Psoas muscle (tissue), 7 donors: ENCODE measurements at regions not wholly inside any gene's neighbourhood (a gene's known extent, or its start where the extent isn't known, plus 50 kb on each side); places are given as distances from the start of the nearest gene placed in this dataset.

Experiments used
- ATAC-seq, 4 donors: fragments of 200-7000 bp; cut with Tn5 transposase; one replicate each; pipeline ENCODE4 v1.9.1; 2020; ENCODE audit warnings: moderate library complexity in 3 of 4, mild to moderate bottlenecking in 2 of 4
- DNase-seq, 2 donors: peaks; one replicate each; pipeline ENCODE4 v3.0.0-alpha.2; 2020
- H3K27ac ChIP-seq: fragments of 200-600 bp; one replicate; pipeline ENCODE4 v1.8.0; 2022
- H3K27me3 ChIP-seq, 3 donors: fragments of 200-600 bp in 1 of 3; one replicate each; pipeline versions ENCODE4 v1.6.1 to v1.8.0; 2013 to 2022; ENCODE audit warnings: low read length in 2 of 3, mild to moderate bottlenecking in 2 of 3, moderate library complexity in 1 of 3; ENCODE audit not compliant: insufficient read depth in 3 of 3
- H3K36me3 ChIP-seq, 2 donors: fragments of 200-600 bp in 1 of 2; one replicate each; pipeline versions ENCODE4 v1.6.1 to v1.8.0; 2013 to 2022; ENCODE audit warnings: low read depth in 1 of 2, mild to moderate bottlenecking in 1 of 2, moderate library complexity in 1 of 2; ENCODE audit not compliant: insufficient read depth in 1 of 2
- H3K4me1 ChIP-seq: fragments of 200-600 bp; one replicate; pipeline ENCODE4 v1.8.0; 2022
- H3K4me3 ChIP-seq: fragments of 200-600 bp; one replicate; pipeline ENCODE4 v1.8.0; 2022; ENCODE audit warnings: mild to moderate bottlenecking
- H3K9me3 ChIP-seq: fragments of 200-600 bp; one replicate; pipeline ENCODE4 v1.8.0; 2022
- WGBS, 3 donors: extraction: QIAGEN DNeasy Blood & Tissue Kit; methylation state at CpG; one replicate each; pipeline versions ENCODE4 v1.1.6 to v1.1.7; 2013; 5-methylcytosine and 5-hydroxymethylcytosine counted together
- intact Hi-C, 2 donors: fragments of 100-400 bp; cut with DNase I; formaldehyde crosslinking; loops; one replicate each; pipeline versions ENCODE4 v1.11.0 to v1.14.2; 2022
- TF ChIP-seq, protein P1 (sequence below): fragments of 200-600 bp; IDR thresholded peaks from one replicate; pipeline ENCODE4 v1.8.0; 2022; ENCODE audit warnings: antibody characterized with exemption
- donor health status: healthy with polysubstance abuse.
- donor health status: DM: no; HTN: no; CAD: no; lungs with moderate emphysema.
- donor health status: Bipolar disorder and iron deficiency.
- donor health status: healthy.
- donor health status: DM: yes; HTN: yes; CAD: no.
- donor health status: DM: no; HTN: no; CAD: no.
- donor health status: DM: yes; HTN: yes; CAD: no.

DNA sequence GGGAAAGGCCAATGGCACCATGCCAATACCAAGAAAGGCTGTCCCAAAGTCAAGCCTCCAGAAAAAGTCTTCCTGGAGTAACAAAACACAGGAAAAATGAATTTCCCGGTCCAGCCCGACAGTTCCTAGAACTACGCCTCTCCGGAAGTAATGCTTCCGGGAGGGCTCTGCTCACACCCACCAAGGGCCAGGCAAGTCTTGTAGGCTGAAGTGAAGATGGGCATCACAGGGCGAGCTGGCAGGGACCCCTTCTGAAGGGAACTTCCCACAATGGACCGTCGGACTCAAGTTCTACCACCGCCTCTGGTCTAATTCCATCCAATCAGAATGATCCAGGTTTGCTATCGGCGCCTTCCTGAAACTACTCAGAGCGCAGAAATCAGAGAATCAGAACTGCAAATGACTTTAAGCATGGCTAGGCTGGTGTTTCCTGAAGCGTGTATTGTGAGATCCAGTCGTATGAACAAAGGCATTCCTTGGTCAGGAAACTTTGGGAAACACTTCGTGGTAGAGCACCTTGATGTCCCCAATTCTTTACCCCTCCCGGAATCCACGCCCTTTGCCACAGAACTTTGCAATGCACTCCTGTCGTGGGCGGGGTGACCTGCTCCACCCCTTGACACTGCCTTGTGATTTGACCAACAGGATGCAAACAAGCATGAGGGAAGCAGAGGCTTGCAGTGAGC, 127.8 kb downstream of the BCOR start:
- TF ChIP-seq, protein P1, sequence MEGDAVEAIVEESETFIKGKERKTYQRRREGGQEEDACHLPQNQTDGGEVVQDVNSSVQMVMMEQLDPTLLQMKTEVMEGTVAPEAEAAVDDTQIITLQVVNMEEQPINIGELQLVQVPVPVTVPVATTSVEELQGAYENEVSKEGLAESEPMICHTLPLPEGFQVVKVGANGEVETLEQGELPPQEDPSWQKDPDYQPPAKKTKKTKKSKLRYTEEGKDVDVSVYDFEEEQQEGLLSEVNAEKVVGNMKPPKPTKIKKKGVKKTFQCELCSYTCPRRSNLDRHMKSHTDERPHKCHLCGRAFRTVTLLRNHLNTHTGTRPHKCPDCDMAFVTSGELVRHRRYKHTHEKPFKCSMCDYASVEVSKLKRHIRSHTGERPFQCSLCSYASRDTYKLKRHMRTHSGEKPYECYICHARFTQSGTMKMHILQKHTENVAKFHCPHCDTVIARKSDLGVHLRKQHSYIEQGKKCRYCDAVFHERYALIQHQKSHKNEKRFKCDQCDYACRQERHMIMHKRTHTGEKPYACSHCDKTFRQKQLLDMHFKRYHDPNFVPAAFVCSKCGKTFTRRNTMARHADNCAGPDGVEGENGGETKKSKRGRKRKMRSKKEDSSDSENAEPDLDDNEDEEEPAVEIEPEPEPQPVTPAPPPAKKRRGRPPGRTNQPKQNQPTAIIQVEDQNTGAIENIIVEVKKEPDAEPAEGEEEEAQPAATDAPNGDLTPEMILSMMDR: no peak
- intact Hi-C loops: no loop called here
- WGBS, 3 donors: 71 to 74% (median 72%) methylated on average over 19 of the region's 19 CpGs
- Histone ChIP-seq H3K9me3 (no peaks in the 10 kb centered on the region), H3K27me3 (no peaks in the 10 kb centered on the region), H3K36me3 (no peaks in the 10 kb centered on the region), H3K4me3 (no peak overlapping the region), H3K4me1 (no peaks in the 10 kb centered on the region), H3K27ac (no peak overlapping the region)
- ATAC-seq (no peak), DNase-seq (no peak)

DNA sequence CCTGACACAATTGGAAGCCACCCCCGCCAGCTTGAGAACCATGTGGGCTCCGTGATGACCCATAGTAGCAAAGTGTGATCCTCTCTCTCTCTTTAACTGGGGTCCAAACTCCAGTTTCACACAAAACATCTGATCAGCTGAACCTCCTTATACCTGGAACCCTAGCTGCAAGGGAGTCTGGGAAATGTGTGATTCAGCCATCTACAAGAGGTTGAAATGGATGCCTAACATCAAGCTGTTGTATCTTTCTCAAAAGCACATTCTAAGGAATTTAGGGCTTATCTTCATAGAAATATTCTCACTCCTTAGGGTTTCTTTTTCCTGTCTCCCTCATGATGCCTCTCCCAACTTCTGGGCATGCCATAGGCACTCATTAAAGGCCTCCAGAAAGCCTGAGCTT, 126.0 kb downstream of the BCOR start:
- H3K27me3 ChIP-seq: no peaks in the 10 kb centered on the region
- ATAC-seq (no peak), DNase-seq (no peak)
- WGBS, 3 donors: 89 to 100% (median 97%) methylated on average over 2 of the region's 2 CpGs
- no peak overlapping the region for H3K4me3 ChIP-seq
- H3K9me3 ChIP-seq: no peaks in the 10 kb centered on the region
- intact Hi-C loops: no loop called here
- TF ChIP-seq, protein P1: no peak
- no peaks in the 10 kb centered on the region for H3K4me1 ChIP-seq
- H3K36me3 ChIP-seq: no peaks in the 10 kb centered on the region
- no peak overlapping the region for H3K27ac ChIP-seq

DNA sequence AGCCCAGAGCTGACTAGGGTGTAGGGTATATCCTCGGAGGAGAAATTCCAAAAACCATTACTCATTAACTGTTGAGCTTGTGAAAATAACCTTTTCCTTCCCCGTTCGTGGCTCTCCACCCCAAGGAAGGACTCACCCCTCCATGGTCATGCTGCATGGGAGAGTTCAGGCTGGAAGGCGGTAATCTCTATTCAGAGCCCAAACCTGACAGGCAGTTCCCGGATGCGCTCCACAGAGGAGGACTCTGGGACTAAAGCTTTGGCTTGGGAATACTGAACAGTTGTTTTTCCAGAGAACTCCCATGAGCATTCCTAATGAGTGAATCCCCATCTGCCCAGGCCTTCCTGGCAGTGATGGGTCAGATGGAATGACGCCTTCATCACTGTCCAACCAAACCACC, 125.4 kb downstream of the BCOR start:
- ATAC-seq: no peak
- no peak overlapping the region for H3K27ac ChIP-seq
- no peaks in the 10 kb centered on the region for H3K36me3 ChIP-seq
- DNase-seq: no peak
- H3K27me3 ChIP-seq: no peaks in the 10 kb centered on the region
- intact Hi-C loops: no loop called here
- H3K4me1 ChIP-seq: no peaks in the 10 kb centered on the region
- no peaks in the 10 kb centered on the region for H3K9me3 ChIP-seq
- TF ChIP-seq, protein P1: no peak
- H3K4me3 ChIP-seq: no peak overlapping the region
- 47 to 56% (median 52%) methylated on average over 7 of the region's 7 CpGs for WGBS, 3 donors

DNA sequence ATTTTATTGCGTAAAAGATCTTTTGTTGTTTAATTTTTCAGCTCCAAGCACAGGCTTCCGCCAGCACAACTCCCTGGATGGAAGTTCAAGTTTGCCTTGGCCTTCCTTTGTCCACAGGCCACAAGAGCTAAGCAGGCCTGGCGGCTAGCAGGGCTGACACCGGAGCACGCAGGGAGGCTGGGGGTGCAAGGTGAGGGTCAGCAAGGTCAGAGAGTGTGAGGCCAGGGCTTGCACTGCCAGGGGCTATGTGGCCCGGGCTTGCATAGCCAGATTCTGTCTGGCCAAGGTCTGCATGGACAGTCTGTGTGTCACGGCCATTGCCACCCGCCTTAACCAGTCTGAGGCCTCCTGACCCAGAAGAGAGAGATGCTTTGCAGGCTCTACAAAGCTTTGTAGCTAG, 123.9 kb downstream of the BCOR start:
- no peak for ATAC-seq
- intact Hi-C loops: no loop called here
- Histone ChIP-seq H3K4me3 (no peak overlapping the region), H3K27me3 (no peaks in the 10 kb centered on the region), H3K9me3 (no peaks in the 10 kb centered on the region), H3K4me1 (no peaks in the 10 kb centered on the region), H3K27ac (no peak overlapping the region), H3K36me3 (no peaks in the 10 kb centered on the region)
- DNase-seq: no peak
- TF ChIP-seq, protein P1: no peak
- 68 to 89% (median 77%) methylated on average over 6 to 8 of the region's 8 CpGs for WGBS, 3 donors

- H3K27me3 ChIP-seq: no peaks in the 10 kb centered on the region
- no peak for DNase-seq
- no peak overlapping the region for H3K4me3 ChIP-seq
- intact Hi-C loops: no loop called here
- no peaks in the 10 kb centered on the region for H3K9me3 ChIP-seq
- no peak overlapping the region for H3K27ac ChIP-seq
- H3K36me3 ChIP-seq: no peaks in the 10 kb centered on the region
- WGBS, 3 donors: 57 to 76% (median 58%) methylated on average over 3 to 6 of the region's 6 CpGs
- no peaks in the 10 kb centered on the region for H3K4me1 ChIP-seq
- TF ChIP-seq, protein P1: no peak
- ATAC-seq: no peak
These were observed 123.5 kb downstream of the BCOR start for GRCh38 chrX:39974270-39974669.
